ENCODE measurements at regions not wholly inside any gene's neighbourhood (a gene's known extent, or its start where the extent isn't known, plus 50 kb on each side); places are given as distances from the start of the nearest gene placed in this dataset.

- TF ChIP-seq REST (IDR thresholded peaks at IDR 0.05; ENCODE audit: borderline replicate concordance), result peak; percentile 39; the same call in 1 of the 2 replicates
- TF ChIP-seq REST (CRISPR knock-in tag; IDR thresholded peaks at IDR 0.05; ENCODE audit: low read depth), result no peak
- TF ChIP-seq FOXK1 (CRISPR knock-in tag; IDR thresholded peaks at IDR 0.05; ENCODE audit: borderline replicate concordance), result no peak
- no peak for TF ChIP-seq ZBTB1 (CRISPR knock-in tag; IDR thresholded peaks at IDR 0.05; ENCODE audit: borderline replicate concordance, low read depth)
- peak; percentile 89 for TF ChIP-seq CEBPB (tag; IDR thresholded peaks at IDR 0.05)
- no peak for TF ChIP-seq ARID2 (IDR thresholded peaks at IDR 0.05)
- TF ChIP-seq TCF3 (CRISPR knock-in tag; IDR thresholded peaks at IDR 0.05), result peak; percentile 98
- TF ChIP-seq PPARD (CRISPR knock-in tag; IDR thresholded peaks at IDR 0.05), result no peak
- no peak for TF ChIP-seq RBM25 (IDR thresholded peaks at IDR 0.05; ENCODE audit: low read depth, low read length, severe bottlenecking)
- TF ChIP-seq SP2 (IDR thresholded peaks at IDR 0.05; ENCODE audit: extremely low read depth, low read depth, low read length, poor library complexity, severe bottlenecking), result no peak
- no peak for TF ChIP-seq E2F5 (CRISPR knock-in tag; IDR thresholded peaks at IDR 0.05)
- no peak for TF ChIP-seq NR2F6 (CRISPR knock-in tag; IDR thresholded peaks at IDR 0.05)
- no peak for TF ChIP-seq BCLAF1 (IDR thresholded peaks at IDR 0.05; ENCODE audit: borderline replicate concordance in 1 of 2, control insufficient read depth in 1 of 2, low read depth in 2 of 2, low read length in 1 of 2)
- no peak for TF ChIP-seq KDM4B (IDR thresholded peaks at IDR 0.05; ENCODE audit: borderline replicate concordance in 2 of 2, low read depth in 1 of 2)
- TF ChIP-seq BHLHE40 (IDR thresholded peaks at IDR 0.05; ENCODE audit: low read length), result peak; percentile 26; the same call in 1 of the 2 replicates
Measured at GRCh38 chr15:35166730-35167359, 81.8 kb upstream of the NANOGP8 start (continued).
